Tibial nerve (tissue), 3 donors: ENCODE measurements at regions not wholly inside any gene's neighbourhood (a gene's known extent, or its start where the extent isn't known, plus 50 kb on each side); places are given as distances from the start of the nearest gene placed in this dataset.

Experiments
- POLR2A ChIP-seq, 2 donors: fragments of 450-650 bp; IDR thresholded peaks; one replicate each; pipeline ENCODE4 v1.6.1; 2017; ENCODE audit warnings: antibody characterized with exemption in 2 of 2, mild to moderate bottlenecking in 2 of 2, moderate library complexity in 2 of 2
- TF ChIP-seq, protein P1 (sequence below), 5 experiments: fragments of 200-600 bp in 3 of 5; fragments of 450-650 bp in 2 of 5; sonication (generic) in 3 of 5; IDR thresholded peaks; one replicate each; pipeline ENCODE4 v1.5.1; 2016 to 2019; ENCODE audit warnings: antibody characterized with exemption in 5 of 5, mild to moderate bottlenecking in 3 of 5, moderate library complexity in 2 of 5

DNA sequence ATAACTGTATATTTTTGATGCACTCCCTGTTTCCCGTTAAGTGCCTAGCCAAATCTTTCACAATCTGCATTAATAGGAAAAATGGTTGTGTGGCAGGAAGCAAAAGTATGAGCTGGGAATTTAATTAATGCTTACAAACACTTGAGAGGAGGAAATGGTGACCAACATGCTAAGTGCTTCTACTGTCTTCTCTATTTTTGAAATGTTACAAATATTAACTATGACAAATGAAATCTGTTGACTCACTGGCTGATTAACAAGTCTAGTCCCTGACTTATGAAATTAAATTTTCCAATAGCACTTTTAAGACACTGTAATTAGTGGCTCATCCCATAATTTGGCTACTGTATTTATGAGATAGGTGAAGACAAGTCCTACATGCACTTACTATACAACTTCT is 446.9 kb upstream of the DPPA4 start:
- TF ChIP-seq, protein P1, sequence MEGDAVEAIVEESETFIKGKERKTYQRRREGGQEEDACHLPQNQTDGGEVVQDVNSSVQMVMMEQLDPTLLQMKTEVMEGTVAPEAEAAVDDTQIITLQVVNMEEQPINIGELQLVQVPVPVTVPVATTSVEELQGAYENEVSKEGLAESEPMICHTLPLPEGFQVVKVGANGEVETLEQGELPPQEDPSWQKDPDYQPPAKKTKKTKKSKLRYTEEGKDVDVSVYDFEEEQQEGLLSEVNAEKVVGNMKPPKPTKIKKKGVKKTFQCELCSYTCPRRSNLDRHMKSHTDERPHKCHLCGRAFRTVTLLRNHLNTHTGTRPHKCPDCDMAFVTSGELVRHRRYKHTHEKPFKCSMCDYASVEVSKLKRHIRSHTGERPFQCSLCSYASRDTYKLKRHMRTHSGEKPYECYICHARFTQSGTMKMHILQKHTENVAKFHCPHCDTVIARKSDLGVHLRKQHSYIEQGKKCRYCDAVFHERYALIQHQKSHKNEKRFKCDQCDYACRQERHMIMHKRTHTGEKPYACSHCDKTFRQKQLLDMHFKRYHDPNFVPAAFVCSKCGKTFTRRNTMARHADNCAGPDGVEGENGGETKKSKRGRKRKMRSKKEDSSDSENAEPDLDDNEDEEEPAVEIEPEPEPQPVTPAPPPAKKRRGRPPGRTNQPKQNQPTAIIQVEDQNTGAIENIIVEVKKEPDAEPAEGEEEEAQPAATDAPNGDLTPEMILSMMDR (IDR thresholded peaks at IDR 0.05), result no peak
- TF ChIP-seq POLR2A (IDR thresholded peaks at IDR 0.05), result no peak
